ENCODE measurements at regions not wholly inside any gene's neighbourhood (a gene's known extent, or its start where the extent isn't known, plus 50 kb on each side); places are given as distances from the start of the nearest gene placed in this dataset.

- no peak overlapping the region for H3K27ac ChIP-seq (replicated peaks)
- DNase-seq (ENCODE audit: low read depth in 1 of 2, low spot score in 1 of 2): no peak
- H3K27me3 ChIP-seq (ENCODE audit: insufficient read depth, poor library complexity, severe bottlenecking): no peaks in the 10 kb centered on the region
- no peak for TF ChIP-seq GABPA (IDR thresholded peaks at IDR 0.05; ENCODE audit: low read depth)
- no peak for TF ChIP-seq REST (IDR thresholded peaks at IDR 0.05; ENCODE audit: insufficient replicate concordance, low read depth)
- TF ChIP-seq, protein P1, sequence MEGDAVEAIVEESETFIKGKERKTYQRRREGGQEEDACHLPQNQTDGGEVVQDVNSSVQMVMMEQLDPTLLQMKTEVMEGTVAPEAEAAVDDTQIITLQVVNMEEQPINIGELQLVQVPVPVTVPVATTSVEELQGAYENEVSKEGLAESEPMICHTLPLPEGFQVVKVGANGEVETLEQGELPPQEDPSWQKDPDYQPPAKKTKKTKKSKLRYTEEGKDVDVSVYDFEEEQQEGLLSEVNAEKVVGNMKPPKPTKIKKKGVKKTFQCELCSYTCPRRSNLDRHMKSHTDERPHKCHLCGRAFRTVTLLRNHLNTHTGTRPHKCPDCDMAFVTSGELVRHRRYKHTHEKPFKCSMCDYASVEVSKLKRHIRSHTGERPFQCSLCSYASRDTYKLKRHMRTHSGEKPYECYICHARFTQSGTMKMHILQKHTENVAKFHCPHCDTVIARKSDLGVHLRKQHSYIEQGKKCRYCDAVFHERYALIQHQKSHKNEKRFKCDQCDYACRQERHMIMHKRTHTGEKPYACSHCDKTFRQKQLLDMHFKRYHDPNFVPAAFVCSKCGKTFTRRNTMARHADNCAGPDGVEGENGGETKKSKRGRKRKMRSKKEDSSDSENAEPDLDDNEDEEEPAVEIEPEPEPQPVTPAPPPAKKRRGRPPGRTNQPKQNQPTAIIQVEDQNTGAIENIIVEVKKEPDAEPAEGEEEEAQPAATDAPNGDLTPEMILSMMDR (IDR thresholded peaks at IDR 0.05; ENCODE audit: insufficient read depth, low read length): no peak
- TF ChIP-seq POLR2AphosphoS5 (IDR thresholded peaks at IDR 0.05; ENCODE audit: low read depth): no peak
- TF ChIP-seq SPI1 (IDR thresholded peaks at IDR 0.05; ENCODE audit: borderline replicate concordance, low read depth): no peak
- no peak overlapping the region for H3K4me3 ChIP-seq (replicated peaks; ENCODE audit: insufficient read depth, low read length)
Observed at GRCh38 chr12:60279221-60279620, 683.4 kb downstream of the SLC16A7 start.

DNA sequence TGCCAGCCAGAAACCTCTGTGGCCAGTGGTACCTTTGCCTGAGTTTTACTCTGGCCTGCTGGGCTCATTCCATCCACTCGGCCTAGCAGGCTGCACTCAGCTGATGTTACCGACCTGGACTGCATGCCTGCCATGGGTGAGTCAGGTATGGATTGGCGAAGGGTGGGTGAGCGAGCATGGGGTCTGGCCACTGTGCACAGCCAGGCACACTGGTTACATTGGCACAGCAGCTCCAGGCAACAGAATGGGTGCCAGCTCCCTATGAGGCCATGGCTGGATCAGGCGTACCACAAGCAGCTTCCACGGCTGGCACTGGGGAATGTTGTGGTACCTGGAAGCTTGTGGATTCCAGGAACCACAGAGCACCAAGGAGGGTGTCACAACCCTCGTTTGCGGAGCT, 685.7 kb downstream of the SLC16A7 start:
- Histone ChIP-seq H3K27ac (replicated peaks) (no peak overlapping the region), H3K4me3 (replicated peaks; ENCODE audit: insufficient read depth, low read length) (no peak overlapping the region), H3K27me3 (ENCODE audit: insufficient read depth, poor library complexity, severe bottlenecking) (no peaks in the 10 kb centered on the region)
- TF ChIP-seq REST (IDR thresholded peaks at IDR 0.05; ENCODE audit: insufficient replicate concordance, low read depth) (no peak), GABPA (IDR thresholded peaks at IDR 0.05; ENCODE audit: low read depth) (no peak), SPI1 (IDR thresholded peaks at IDR 0.05; ENCODE audit: borderline replicate concordance, low read depth) (no peak), POLR2AphosphoS5 (IDR thresholded peaks at IDR 0.05; ENCODE audit: low read depth) (no peak)
- TF ChIP-seq, protein P1 (IDR thresholded peaks at IDR 0.05; ENCODE audit: insufficient read depth, low read length): no peak
- DNase-seq (ENCODE audit: low read depth in 1 of 2, low spot score in 1 of 2): no peak

DNA sequence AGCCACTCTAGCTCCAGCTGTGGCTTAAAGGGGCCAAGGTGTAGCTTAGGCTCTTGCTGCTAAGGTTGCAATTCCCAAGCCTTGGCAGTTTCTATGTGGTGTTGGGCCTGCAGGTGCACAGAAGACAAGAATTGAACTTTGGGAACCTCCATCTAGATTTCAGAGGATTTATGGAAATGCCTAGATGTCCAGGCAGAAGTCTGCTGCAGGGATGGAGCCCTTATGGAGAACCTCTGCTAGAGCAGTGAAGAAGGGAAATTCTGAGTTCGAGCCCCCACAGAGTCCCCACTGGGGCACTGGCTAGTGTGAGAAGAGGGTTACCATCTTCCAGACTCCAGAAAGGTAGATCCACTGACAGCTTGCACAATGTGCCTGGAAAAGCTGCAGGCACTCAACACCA, 694.7 kb downstream of the SLC16A7 start:
- no peak for DNase-seq (ENCODE audit: low read depth in 1 of 2, low spot score in 1 of 2)
- TF ChIP-seq GABPA (IDR thresholded peaks at IDR 0.05; ENCODE audit: low read depth) (no peak), SPI1 (IDR thresholded peaks at IDR 0.05; ENCODE audit: borderline replicate concordance, low read depth) (no peak), POLR2AphosphoS5 (IDR thresholded peaks at IDR 0.05; ENCODE audit: low read depth) (no peak), REST (IDR thresholded peaks at IDR 0.05; ENCODE audit: insufficient replicate concordance, low read depth) (no peak)
- TF ChIP-seq, protein P1 (IDR thresholded peaks at IDR 0.05; ENCODE audit: insufficient read depth, low read length): no peak
- no peak overlapping the region for H3K4me3 ChIP-seq (replicated peaks; ENCODE audit: insufficient read depth, low read length)

More for the DNA sequence above, 694.7 kb downstream of the SLC16A7 start:
- no peaks in the 10 kb centered on the region for H3K27me3 ChIP-seq (ENCODE audit: insufficient read depth, poor library complexity, severe bottlenecking)
- H3K27ac ChIP-seq (replicated peaks): no peak overlapping the region
